Neuronal stem cell (in vitro differentiated cells): ENCODE measurements at regions not wholly inside any gene's neighbourhood (a gene's known extent, or its start where the extent isn't known, plus 50 kb on each side); places are given as distances from the start of the nearest gene placed in this dataset.

Experiments
- DNase-seq: peaks from one replicate; pipeline ENCODE4 v3.0.0-alpha.2; 2013; ENCODE audit warnings: low spot score
- H2AFZ ChIP-seq: one replicate; pipeline ENCODE4 v1.6.1; 2013; ENCODE audit warnings: mild to moderate bottlenecking, low read length, inconsistent platforms
- H2AK5ac ChIP-seq: 2 replicates; pipeline ENCODE4 v1.6.1; 2013; ENCODE audit warnings: low read depth, mild to moderate bottlenecking, inconsistent platforms, low read length, moderate library complexity, mixed read lengths
- H2BK120ac ChIP-seq: 2 replicates; pipeline ENCODE4 v1.6.1; 2013; ENCODE audit warnings: low read depth, mild to moderate bottlenecking, inconsistent platforms, low read length, moderate library complexity, mixed read lengths
- H2BK12ac ChIP-seq: one replicate; pipeline ENCODE4 v1.6.1; 2013; ENCODE audit warnings: low read length, inconsistent platforms
- H2BK15ac ChIP-seq: 2 replicates; pipeline ENCODE4 v1.6.1; 2013; ENCODE audit warnings: mild to moderate bottlenecking, low read length, inconsistent platforms, mixed read lengths
- H2BK5ac ChIP-seq: one replicate; pipeline ENCODE4 v1.6.1; 2013; ENCODE audit warnings: inconsistent platforms, mild to moderate bottlenecking, low read length, moderate library complexity
- H3K14ac ChIP-seq: one replicate; pipeline ENCODE4 v1.6.1; 2013; ENCODE audit warnings: low read length, inconsistent platforms
- H3K18ac ChIP-seq: 2 replicates; pipeline ENCODE4 v1.6.1; 2013; ENCODE audit warnings: low read length, inconsistent platforms
- H3K23ac ChIP-seq: 2 replicates; pipeline ENCODE4 v1.6.1; 2013; ENCODE audit warnings: low read depth, mild to moderate bottlenecking, mixed read lengths, low read length, inconsistent platforms; ENCODE audit not compliant: poor library complexity
- H3K27ac ChIP-seq: replicated peaks from 3 replicates; pipeline ENCODE4 v1.5.1; 2013; ENCODE audit warnings: low read length, inconsistent platforms
- H3K27me3 ChIP-seq, 3 experiments: 2 replicates each; pipeline ENCODE4 v1.6.1; 2013; ENCODE audit warnings: low read length in 3 of 3, mild to moderate bottlenecking in 2 of 3, inconsistent platforms in 1 of 3, low read depth in 1 of 3, mixed read lengths in 1 of 3, moderate library complexity in 1 of 3; ENCODE audit not compliant: control insufficient read depth in 3 of 3, insufficient read depth in 3 of 3
- H3K36me3 ChIP-seq, 2 donors: replicated peaks in 1 of 2; 2 replicates each; pipeline ENCODE4 v1.6.1; 2013; ENCODE audit warnings: low read length in 2 of 2; ENCODE audit not compliant: control insufficient read depth in 2 of 2, insufficient read depth in 2 of 2
- H3K4ac ChIP-seq: 2 replicates; pipeline ENCODE4 v1.6.1; 2013; ENCODE audit warnings: inconsistent platforms, mild to moderate bottlenecking, low read length, moderate library complexity
- H3K4me1 ChIP-seq, 2 donors: 1 replicate in 1 of 2; 2 replicates in 1 of 2; pipeline ENCODE4 v1.6.1; 2013; ENCODE audit warnings: low read length in 2 of 2, low read depth in 1 of 2; ENCODE audit not compliant: control insufficient read depth in 2 of 2, insufficient read depth in 1 of 2
- H3K4me2 ChIP-seq: one replicate; pipeline ENCODE4 v1.6.1; 2013; ENCODE audit warnings: mild to moderate bottlenecking, low read length, inconsistent platforms; ENCODE audit not compliant: insufficient read depth, poor library complexity, severe bottlenecking
- H3K4me3 ChIP-seq, 2 donors: 2 replicates each; pipeline ENCODE4 v1.5.1; 2013; ENCODE audit warnings: low read length in 2 of 2, mild to moderate bottlenecking in 2 of 2, inconsistent platforms in 1 of 2, moderate library complexity in 1 of 2
- H3K79me1 ChIP-seq: one replicate; pipeline ENCODE4 v1.6.1; 2013; ENCODE audit warnings: low read depth, mild to moderate bottlenecking, inconsistent platforms, low read length, moderate library complexity
- H3K9ac ChIP-seq: one replicate; pipeline ENCODE4 v1.6.1; 2013; ENCODE audit warnings: mild to moderate bottlenecking, low read depth, low read length, inconsistent platforms; ENCODE audit not compliant: poor library complexity
- H3K9me3 ChIP-seq, 2 donors: replicated peaks in 1 of 2; 2 replicates each; pipeline versions ENCODE3 to v1.6.1; 2013; ENCODE audit warnings: low read length in 2 of 2, mild to moderate bottlenecking in 2 of 2, inconsistent platforms in 1 of 2, low read depth in 1 of 2, mixed read lengths in 1 of 2, moderate library complexity in 1 of 2; ENCODE audit not compliant: control insufficient read depth in 2 of 2, insufficient read depth in 1 of 2
- H4K8ac ChIP-seq: one replicate; pipeline ENCODE4 v1.6.1; 2013; ENCODE audit warnings: low read depth, mild to moderate bottlenecking, inconsistent platforms, low read length, moderate library complexity
- H4K91ac ChIP-seq: one replicate; pipeline ENCODE4 v1.6.1; 2013; ENCODE audit warnings: low read length, low read depth, mild to moderate bottlenecking, inconsistent platforms; ENCODE audit not compliant: poor library complexity
- WGBS, 2 donors: extraction: QIAGEN DNeasy Blood & Tissue Kit; methylation state at CpG; one replicate each; pipeline ENCODE4 v1.1.7; 2013; ENCODE audit warnings: missing lambda C conversion rate in 2 of 2, mixed read lengths in 1 of 2; ENCODE audit not compliant: insufficient read length in 2 of 2, insufficient replicate concordance in 1 of 2; ENCODE audit errors: extremely low coverage in 2 of 2; 5-methylcytosine and 5-hydroxymethylcytosine counted together

GRCh38 chrY:8442097-8442496 is 895.2 kb upstream of the TSPY4 start:
- Histone ChIP-seq H2BK15ac (no peak overlapping the region), H2BK120ac (no peak overlapping the region), H2BK12ac (no peak overlapping the region), H2AFZ (no peak overlapping the region), H3K4me3 (no peak overlapping the region), H4K91ac (no peak overlapping the region), H3K9ac (no peak overlapping the region), H3K36me3 (no peaks in the 10 kb centered on the region), H4K8ac (no peak overlapping the region), H3K4me1 (no peaks in the 10 kb centered on the region), H3K23ac (no peak overlapping the region), H3K14ac (no peak overlapping the region), H3K27me3 (no peaks in the 10 kb centered on the region), H3K18ac (no peak overlapping the region), H2BK5ac (no peak overlapping the region), H3K4ac (no peak overlapping the region), H3K4me2 (no peak overlapping the region), H3K9me3 (no peaks in the 10 kb centered on the region), H3K79me1 (no peaks in the 10 kb centered on the region), H3K27ac (no peak overlapping the region), H2AK5ac (no peak overlapping the region)
- WGBS, 2 donors, result no CpG with 5 or more reads among the region's 2 CpGs
- DNase-seq, result no peak

GRCh38 chrY:8452963-8453362 is 884.3 kb upstream of the TSPY4 start:
- Histone ChIP-seq H3K79me1 (no peaks in the 10 kb centered on the region), H3K36me3 (no peaks in the 10 kb centered on the region), H4K8ac (no peak overlapping the region), H3K9ac (no peak overlapping the region), H2BK5ac (no peak overlapping the region), H2AFZ (no peak overlapping the region), H3K14ac (no peak overlapping the region), H2AK5ac (no peak overlapping the region), H3K4me3 (no peak overlapping the region), H3K27me3 (no peaks in the 10 kb centered on the region), H3K18ac (no peak overlapping the region), H2BK12ac (no peak overlapping the region), H3K27ac (no peak overlapping the region), H3K9me3 (peaks cover 0 to 8% of the 10 kb centered on the region in 2 donors), H2BK120ac (no peak overlapping the region), H3K4me2 (no peak overlapping the region), H4K91ac (no peak overlapping the region), H3K4ac (no peak overlapping the region), H2BK15ac (no peak overlapping the region), H3K23ac (no peak overlapping the region), H3K4me1 (no peaks in the 10 kb centered on the region)
- DNase-seq, result no peak
- no CpG with 5 or more reads among the region's 1 CpG for WGBS, 2 donors

DNA sequence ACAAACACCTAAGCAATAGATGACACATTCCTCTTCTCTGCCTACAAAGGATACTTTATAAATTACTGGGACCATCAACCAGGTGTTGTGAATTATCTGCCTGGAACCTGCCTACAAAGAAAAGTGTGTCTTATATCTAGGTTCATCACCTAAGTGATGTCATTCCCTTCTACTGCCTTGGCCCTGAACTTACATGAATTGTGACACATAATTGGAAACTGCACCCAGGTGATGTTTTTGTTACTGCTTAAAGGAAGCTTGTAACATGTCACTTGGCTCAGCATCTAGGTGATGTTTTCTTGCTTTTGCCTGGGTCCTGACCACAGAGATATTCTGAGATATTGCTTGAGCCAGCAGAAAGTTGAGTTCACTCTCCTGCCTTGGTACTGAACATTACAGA is 870.5 kb upstream of the TSPY4 start:
- H2BK15ac ChIP-seq, result no peak overlapping the region
- H3K14ac ChIP-seq, result no peak overlapping the region
- no peak overlapping the region for H2AFZ ChIP-seq
- no peak overlapping the region for H3K9ac ChIP-seq
- H3K27ac ChIP-seq, result no peak overlapping the region
- no peaks in the 10 kb centered on the region for H3K79me1 ChIP-seq
- no peak overlapping the region for H4K91ac ChIP-seq
- H3K23ac ChIP-seq, result no peak overlapping the region
- no peaks in the 10 kb centered on the region for H3K4me1 ChIP-seq
- no peak overlapping the region for H3K4ac ChIP-seq
- H2BK120ac ChIP-seq, result no peak overlapping the region
- H3K9me3 ChIP-seq, result peaks cover 0 to 3% of the 10 kb centered on the region in 2 donors
- H2AK5ac ChIP-seq, result no peak overlapping the region
- H3K27me3 ChIP-seq, result no peaks in the 10 kb centered on the region
- no peak overlapping the region for H2BK5ac ChIP-seq
- no peaks in the 10 kb centered on the region for H3K36me3 ChIP-seq
- DNase-seq, result no peak
- no peak overlapping the region for H3K18ac ChIP-seq
- H4K8ac ChIP-seq, result no peak overlapping the region
- no peak overlapping the region for H3K4me3 ChIP-seq
- no peak overlapping the region for H3K4me2 ChIP-seq
- no peak overlapping the region for H2BK12ac ChIP-seq

DNA sequence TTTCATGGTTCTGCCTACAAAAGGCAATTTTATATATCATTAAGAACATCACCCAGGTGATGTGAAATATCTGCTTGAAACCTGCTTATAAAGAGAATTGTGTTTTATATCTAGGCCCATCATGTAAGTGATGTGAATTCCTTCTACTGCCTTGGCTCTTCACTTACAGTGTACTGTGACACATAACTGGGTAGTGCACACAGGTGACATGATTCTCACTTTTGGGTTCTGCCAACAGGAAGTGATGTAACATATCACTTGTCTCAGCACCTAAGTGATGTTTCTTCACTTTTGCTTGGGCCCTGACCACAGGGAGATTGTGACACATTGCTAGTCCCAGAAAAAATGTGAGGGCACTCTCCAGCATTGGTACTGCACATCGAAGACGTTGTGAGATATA is 867.0 kb upstream of the TSPY4 start:
- H3K36me3 ChIP-seq, result no peaks in the 10 kb centered on the region
- H2AK5ac ChIP-seq, result no peak overlapping the region
- no peaks in the 10 kb centered on the region for H3K27me3 ChIP-seq
- H3K4me1 ChIP-seq, result no peaks in the 10 kb centered on the region
- no peak overlapping the region for H2BK120ac ChIP-seq
- no peak overlapping the region for H3K23ac ChIP-seq
- no peak overlapping the region for H2BK5ac ChIP-seq
- H3K14ac ChIP-seq, result no peak overlapping the region
- H3K4me2 ChIP-seq, result no peak overlapping the region
- peaks cover 0 to 3% of the 10 kb centered on the region in 2 donors for H3K9me3 ChIP-seq
- H3K27ac ChIP-seq, result no peak overlapping the region
- H2BK15ac ChIP-seq, result no peak overlapping the region
- WGBS, 2 donors, result no CpG with 5 or more reads among the region's 2 CpGs
- no peak overlapping the region for H2BK12ac ChIP-seq
- no peak for DNase-seq
- H3K4me3 ChIP-seq, result no peak overlapping the region
- H3K4ac ChIP-seq, result no peak overlapping the region
- H3K18ac ChIP-seq, result no peak overlapping the region
- H3K9ac ChIP-seq, result no peak overlapping the region
- no peaks in the 10 kb centered on the region for H3K79me1 ChIP-seq
- H4K91ac ChIP-seq, result no peak overlapping the region
- no peak overlapping the region for H4K8ac ChIP-seq
- H2AFZ ChIP-seq, result no peak overlapping the region
